BE2C (cell line): ENCODE measurements at regions not wholly inside any gene's neighbourhood (a gene's known extent, or its start where the extent isn't known, plus 50 kb on each side); places are given as distances from the start of the nearest gene placed in this dataset.

ENCODE experiments used
- DNase-seq: peaks from one replicate; pipeline ENCODE4 v3.0.0-alpha.2; 2020
- H3K27me3 ChIP-seq: fragments of 250-450 bp; sonication (Bioruptor Pico); 2 replicates; pipeline ENCODE4 v1.5.1; 2020; ENCODE audit warnings: mild to moderate bottlenecking
- H3K36me3 ChIP-seq: fragments of 250-450 bp; sonication (Bioruptor Pico); 2 replicates; pipeline ENCODE4 v1.5.1; 2020; ENCODE audit warnings: mild to moderate bottlenecking
- H3K4me1 ChIP-seq: fragments of 250-450 bp; sonication (Bioruptor Pico); 2 replicates; pipeline ENCODE4 v1.5.1; 2020
- H3K4me3 ChIP-seq: 2 replicates; pipeline ENCODE4 v1.5.1; 2011; ENCODE audit warnings: low read depth, low read length
- H3K9me3 ChIP-seq: fragments of 250-450 bp; sonication (Bioruptor Pico); 2 replicates; pipeline ENCODE4 v1.5.1; 2020
- CTCF ChIP-seq: IDR thresholded peaks from 2 replicates; pipeline ENCODE4 v1.5.1; 2012; ENCODE audit warnings: mild to moderate bottlenecking, low read depth, low read length

- no peaks in the 10 kb centered on the region for H3K27me3 ChIP-seq
- no peak for TF ChIP-seq CTCF
Measured at GRCh38 chr14:89032086-89032649, 207.7 kb downstream of the TTC8 start.

GRCh38 chr14:89033756-89034155 is 209.3 kb downstream of the TTC8 start:
- Histone ChIP-seq H3K27me3 (no peaks in the 10 kb centered on the region), H3K4me1 (no peaks in the 10 kb centered on the region), H3K4me3 (no peak overlapping the region), H3K36me3 (no peaks in the 10 kb centered on the region), H3K9me3 (no peaks in the 10 kb centered on the region)
- TF ChIP-seq CTCF: no peak
- no peak for DNase-seq

More at GRCh38 chr14:89032086-89032649, 207.7 kb downstream of the TTC8 start:
- no peak overlapping the region for H3K4me3 ChIP-seq
- H3K36me3 ChIP-seq: no peaks in the 10 kb centered on the region
- H3K9me3 ChIP-seq: peaks cover 5% of the 10 kb centered on the region; the same call in 1 of the 2 replicates
- no peak for DNase-seq
- no peaks in the 10 kb centered on the region for H3K4me1 ChIP-seq

- 0 out of 2 replicates have a peak, but pooled peaks cover 4% of the 10 kb centered on the region for H3K4me1 ChIP-seq
- DNase-seq: no peak
- H3K9me3 ChIP-seq: no peaks in the 10 kb centered on the region
- no peak for TF ChIP-seq CTCF
- no peaks in the 10 kb centered on the region for H3K27me3 ChIP-seq
- no peaks in the 10 kb centered on the region for H3K36me3 ChIP-seq
- H3K4me3 ChIP-seq: no peak overlapping the region
Measured at GRCh38 chr14:89036371-89036770, 211.9 kb downstream of the TTC8 start.

GRCh38 chr14:89037065-89037464 is 212.6 kb downstream of the TTC8 start:
- no peaks in the 10 kb centered on the region for H3K9me3 ChIP-seq
- no peaks in the 10 kb centered on the region for H3K36me3 ChIP-seq
- peaks cover 7% of the 10 kb centered on the region for H3K4me1 ChIP-seq
- no peak for DNase-seq
- H3K27me3 ChIP-seq: no peaks in the 10 kb centered on the region
- H3K4me3 ChIP-seq: no peak overlapping the region
- no peak for TF ChIP-seq CTCF

GRCh38 chr14:89040080-89040459 is 215.6 kb downstream of the TTC8 start:
- Histone ChIP-seq H3K27me3 (no peaks in the 10 kb centered on the region), H3K9me3 (peaks cover 5% of the 10 kb centered on the region)
- TF ChIP-seq CTCF: no peak

GRCh38 chr14:89040460-89041256 is 216.2 kb downstream of the TTC8 start:
- peak; percentile 92 for DNase-seq
- peaks cover 7% of the 10 kb centered on the region for H3K4me1 ChIP-seq
- H3K36me3 ChIP-seq: no peaks in the 10 kb centered on the region
- TF ChIP-seq CTCF: peak; percentile 96
- H3K9me3 ChIP-seq: peaks cover 5% of the 10 kb centered on the region
- H3K27me3 ChIP-seq: no peaks in the 10 kb centered on the region
- H3K4me3 ChIP-seq: peak overlapping the region; percentile 67

More at GRCh38 chr14:89040080-89040459, 215.6 kb downstream of the TTC8 start:
- no peak overlapping the region; the same call in 1 of the 2 replicates for H3K4me3 ChIP-seq
- H3K36me3 ChIP-seq: no peaks in the 10 kb centered on the region
- H3K4me1 ChIP-seq: peaks cover 7% of the 10 kb centered on the region
- no peak for DNase-seq
